HG03064 (cell line): ENCODE measurements at regions not wholly inside any gene's neighbourhood (a gene's known extent, or its start where the extent isn't known, plus 50 kb on each side); places are given as distances from the start of the nearest gene placed in this dataset.
"Not testable (repeated sequence)": the region's sequence is repeated elsewhere in the genome, so short reads cannot be mapped to it uniquely, and the experiment has no call there.

Experiments
- ATAC-seq: cut with Tn5 transposase; IDR thresholded peaks from one replicate; pipeline ENCODE4 v1.9.1; 2021; ENCODE audit warnings: low read depth; ENCODE audit not compliant: unreplicated experiment

- no peak for ATAC-seq
These were observed 420.0 kb upstream of the CBLB start for GRCh38 chr3:106288781-106289180.

GRCh38 chr3:106290304-106290997 lies 421.6 kb upstream of the CBLB start:
- ATAC-seq: no peak

GRCh38 chr3:106293161-106293560 lies 424.3 kb upstream of the CBLB start:
- no peak for ATAC-seq

GRCh38 chr3:106294121-106294520 lies 425.3 kb upstream of the CBLB start:
- ATAC-seq: no peak

- ATAC-seq: no peak
These were observed 427.2 kb upstream of the CBLB start for GRCh38 chr3:106296062-106296461.

GRCh38 chr3:106299300-106300098 lies 430.7 kb upstream of the CBLB start:
- peak; percentile 67 for ATAC-seq

GRCh38 chr3:106302451-106303221 lies 433.8 kb upstream of the CBLB start:
- ATAC-seq: peak; percentile 84

- no peak for ATAC-seq
These were observed 435.0 kb upstream of the CBLB start for GRCh38 chr3:106303766-106304165.

- ATAC-seq: no peak
These were observed 436.3 kb upstream of the CBLB start for GRCh38 chr3:106305127-106305526.

GRCh38 chr3:106305882-106306435 lies 437.1 kb upstream of the CBLB start:
- ATAC-seq: no peak

- ATAC-seq: no peak
These were observed 440.5 kb upstream of the CBLB start for GRCh38 chr3:106309274-106309673.

- ATAC-seq: not testable (repeated sequence)
These were observed 441.0 kb upstream of the CBLB start for GRCh38 chr3:106309798-106310197.

- no peak for ATAC-seq
These were observed 448.6 kb upstream of the CBLB start for GRCh38 chr3:106317141-106318055.

- ATAC-seq: not testable (repeated sequence)
These were observed 452.6 kb upstream of the CBLB start for GRCh38 chr3:106321438-106321837.

GRCh38 chr3:106323586-106323985 lies 454.8 kb upstream of the CBLB start:
- no peak for ATAC-seq

GRCh38 chr3:106326941-106327695 lies 458.3 kb upstream of the CBLB start:
- ATAC-seq: no peak

GRCh38 chr3:106327696-106328025 lies 458.8 kb upstream of the CBLB start:
- no peak for ATAC-seq

- ATAC-seq: no peak
These were observed 459.4 kb upstream of the CBLB start for GRCh38 chr3:106328224-106328623.

- ATAC-seq: no peak
These were observed 460.7 kb upstream of the CBLB start for GRCh38 chr3:106329521-106329920.
